GM21447 (cell line): ENCODE measurements at regions not wholly inside any gene's neighbourhood (a gene's known extent, or its start where the extent isn't known, plus 50 kb on each side); places are given as distances from the start of the nearest gene placed in this dataset.

Source experiments
- ATAC-seq: cut with Tn5 transposase; IDR thresholded peaks from one replicate; pipeline ENCODE4 v1.9.1; 2021; ENCODE audit not compliant: unreplicated experiment

DNA sequence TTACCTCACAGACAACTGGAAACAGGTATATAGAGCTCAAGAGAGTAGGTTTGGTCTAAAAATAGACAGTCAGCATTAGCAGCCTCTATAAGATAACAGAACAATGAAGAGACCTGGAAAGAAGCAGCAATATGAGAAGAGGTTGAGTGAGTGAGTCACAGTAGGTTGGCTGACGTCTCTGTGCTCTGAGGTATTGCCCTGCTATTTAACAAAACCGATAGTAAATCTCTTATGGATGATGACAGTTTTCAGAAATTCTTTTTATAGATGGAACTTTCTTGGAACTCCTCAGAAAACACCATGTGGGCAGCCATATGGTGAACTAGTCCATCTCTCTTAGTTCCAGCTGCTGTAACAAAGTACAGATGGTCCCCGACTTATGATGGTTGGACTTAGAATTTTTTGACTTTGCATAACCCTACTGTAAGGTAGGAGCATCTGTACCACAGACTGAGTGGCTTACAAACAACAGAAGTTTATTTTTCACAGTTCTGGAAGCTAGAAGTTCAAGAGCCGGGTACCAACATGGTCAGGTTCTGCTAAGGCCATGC, 123.5 kb downstream of the MBD2 start:
- ATAC-seq, result no peak

DNA sequence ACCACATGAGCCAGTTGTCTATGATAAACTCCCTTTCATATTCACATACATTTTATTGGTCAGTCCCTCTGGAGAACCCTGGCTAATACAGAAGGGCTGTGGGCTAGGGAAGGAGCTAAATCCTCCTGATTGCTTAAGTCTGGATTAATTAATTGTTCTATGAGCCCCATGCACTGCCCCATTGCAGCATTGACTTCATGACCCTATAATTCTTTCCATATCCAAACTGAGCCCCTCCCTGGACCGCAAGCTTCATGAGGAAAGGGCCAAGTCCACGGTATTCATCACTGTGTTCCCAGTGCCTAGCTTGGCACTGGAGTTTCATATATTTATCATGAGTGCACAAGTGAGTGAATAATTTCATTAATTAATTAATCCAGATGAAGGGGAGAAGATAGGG, 124.0 kb downstream of the MBD2 start:
- ATAC-seq, result no peak

DNA sequence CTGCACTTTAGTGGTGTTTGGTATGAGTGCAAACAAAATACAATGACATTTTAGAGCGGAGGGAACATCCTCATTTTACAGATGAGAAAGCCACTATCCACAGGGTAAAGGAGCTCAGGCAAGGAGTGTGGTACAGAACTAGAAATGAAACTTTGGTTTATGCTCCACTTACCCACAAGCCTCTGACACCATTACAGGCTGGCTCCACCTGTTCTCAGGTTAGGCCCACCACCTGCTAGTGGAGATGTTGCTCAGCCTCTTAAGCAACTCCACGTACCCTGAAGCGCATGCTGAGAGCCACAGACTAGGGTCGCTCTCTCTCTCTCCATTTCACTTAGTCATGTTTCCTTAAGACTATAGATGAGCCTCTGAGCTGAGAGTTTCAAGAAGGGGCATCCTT, 130.0 kb downstream of the MBD2 start:
- no peak for ATAC-seq

DNA sequence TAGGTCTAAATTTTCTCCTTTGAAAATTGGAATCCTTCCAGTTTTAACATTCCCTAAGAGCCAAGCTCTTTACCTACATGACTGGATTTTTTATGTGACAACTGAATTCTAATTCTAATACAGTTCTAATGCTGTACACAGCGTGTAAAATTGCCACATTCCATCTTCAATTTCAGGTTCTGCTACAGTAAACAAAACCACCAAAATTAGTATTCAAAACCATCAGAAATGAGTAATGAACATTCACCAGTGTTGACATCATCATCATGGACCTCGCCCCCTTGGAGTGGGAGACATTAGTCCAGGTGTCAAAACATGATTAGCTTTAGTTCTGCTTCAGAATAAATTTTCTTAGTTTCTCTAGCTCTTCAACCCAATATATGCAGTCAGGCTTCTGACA, 133.6 kb downstream of the MBD2 start:
- ATAC-seq, result no peak

DNA sequence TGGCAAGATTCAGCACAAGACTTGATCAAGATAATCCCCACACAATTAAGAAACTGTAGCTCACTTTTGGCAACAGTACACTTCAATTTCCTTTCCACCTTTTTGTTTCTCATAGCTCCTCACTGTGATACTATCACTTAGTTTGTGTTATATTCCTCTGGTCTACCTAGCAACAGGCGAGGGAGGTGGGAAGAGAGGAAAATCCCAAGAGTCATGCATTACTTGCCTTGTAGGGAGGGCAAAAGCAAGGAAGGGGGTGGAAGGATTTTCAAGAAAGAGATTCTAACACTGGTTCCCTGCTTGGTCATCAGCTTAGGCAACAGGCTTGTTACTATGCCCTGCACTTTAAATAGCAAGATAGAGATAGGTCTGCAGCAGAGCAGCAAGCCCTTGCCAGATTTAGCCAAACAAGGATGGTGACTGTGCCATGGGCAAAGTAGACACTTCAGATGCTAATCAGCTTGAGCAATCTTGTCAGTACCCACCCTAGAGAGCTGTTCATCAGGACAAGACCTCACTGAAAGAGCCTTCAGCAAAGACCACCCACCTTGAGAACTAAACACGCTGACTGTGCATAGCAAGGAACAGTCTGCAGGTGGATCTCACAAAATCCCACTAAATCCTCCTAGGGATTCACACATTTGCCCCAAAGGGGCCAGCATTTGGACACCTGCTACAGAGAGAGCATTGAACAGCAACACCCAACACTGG, 134.6 kb downstream of the MBD2 start:
- ATAC-seq, result no peak

DNA sequence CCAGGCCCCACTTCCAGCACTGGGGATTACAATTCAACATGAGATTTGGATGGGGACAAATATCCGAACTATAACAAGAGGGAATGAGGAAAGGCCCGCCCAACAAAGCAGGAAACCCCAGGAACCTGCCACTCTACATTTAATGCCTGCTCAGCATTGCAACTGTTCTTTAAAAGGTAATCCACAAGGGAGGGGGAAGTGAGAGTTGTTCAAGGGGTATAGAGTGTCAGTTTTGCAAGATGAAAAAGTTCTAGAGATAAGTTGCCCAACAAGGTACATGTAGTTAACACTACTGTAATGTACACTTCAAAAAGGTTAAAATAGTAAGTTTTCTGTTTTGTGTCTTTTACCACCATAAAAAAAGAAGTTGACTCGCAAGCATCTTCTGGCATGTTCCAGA, 137.6 kb downstream of the MBD2 start:
- peak; percentile 48 for ATAC-seq

DNA sequence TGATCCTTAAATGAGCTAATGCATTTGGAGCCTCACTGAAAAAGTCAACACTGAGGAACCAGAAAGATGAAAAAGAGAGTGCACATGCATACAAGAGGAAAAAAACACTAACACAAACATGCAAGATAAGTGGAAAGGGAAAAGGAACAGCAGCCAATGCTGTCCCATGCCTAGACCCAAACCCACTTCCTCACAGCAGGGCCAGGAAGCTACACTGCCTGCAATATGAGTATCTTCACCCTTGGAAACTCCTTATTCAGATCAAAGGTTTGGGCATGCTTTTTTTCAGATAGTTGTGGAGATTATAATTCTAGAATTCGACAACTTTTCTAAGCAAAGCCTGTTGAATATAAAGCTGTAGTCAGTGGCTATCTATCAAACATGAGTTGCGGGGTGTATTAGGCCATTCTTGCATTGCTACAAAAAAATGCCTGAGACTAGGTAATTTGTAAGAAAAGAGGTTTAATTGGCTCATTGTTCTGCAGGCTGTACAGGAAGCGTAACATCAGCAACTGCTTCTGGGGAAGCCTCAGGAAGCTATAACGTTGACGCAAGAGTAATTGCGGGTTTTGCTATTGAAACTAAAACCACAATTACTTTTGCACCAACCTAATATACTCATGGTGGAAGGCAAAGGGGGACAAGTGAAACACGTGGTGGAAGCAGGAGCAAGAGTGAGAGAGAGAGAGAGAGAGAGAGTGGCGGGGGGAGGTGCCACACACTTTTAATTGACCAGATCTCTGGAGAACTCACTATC, 138.2 kb downstream of the MBD2 start:
- ATAC-seq, result no peak

DNA sequence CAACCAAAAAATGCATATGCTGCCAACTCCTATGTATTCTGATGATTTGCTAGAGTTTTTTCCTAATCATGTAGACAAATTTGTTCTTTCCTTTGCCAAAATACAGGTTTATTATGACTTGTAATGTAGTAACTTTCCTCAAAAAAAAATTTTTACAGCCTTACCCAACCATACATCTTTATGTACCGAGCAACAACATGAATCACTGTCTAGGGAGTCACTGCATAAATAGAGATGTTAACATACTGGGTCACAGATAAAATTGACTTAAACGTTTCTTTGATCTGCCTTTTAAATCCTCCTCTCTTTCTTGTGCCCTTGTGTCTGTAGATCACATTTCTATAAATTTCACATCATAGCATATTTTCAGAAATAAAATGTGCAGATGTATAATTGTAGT, 143.6 kb downstream of the MBD2 start:
- no peak for ATAC-seq

DNA sequence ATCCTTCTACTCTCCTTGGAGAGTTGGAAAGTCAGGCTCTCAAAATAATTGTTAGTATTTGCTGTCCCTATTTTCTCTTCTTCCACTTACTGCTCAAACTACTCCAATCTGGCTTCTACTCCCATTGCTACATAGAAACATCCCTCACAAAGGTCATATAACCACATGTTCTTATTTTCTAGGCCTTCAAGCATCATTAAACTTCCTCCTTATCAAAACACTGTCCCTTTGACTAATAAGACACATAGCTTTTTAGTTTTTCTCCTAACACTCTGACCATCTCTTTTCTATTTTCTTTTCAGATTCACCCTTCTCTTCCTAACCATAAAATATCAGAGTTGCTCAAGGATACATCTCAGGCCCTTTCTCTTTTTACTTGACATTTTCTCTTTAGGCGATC, 148.3 kb downstream of the MBD2 start:
- no peak for ATAC-seq

DNA sequence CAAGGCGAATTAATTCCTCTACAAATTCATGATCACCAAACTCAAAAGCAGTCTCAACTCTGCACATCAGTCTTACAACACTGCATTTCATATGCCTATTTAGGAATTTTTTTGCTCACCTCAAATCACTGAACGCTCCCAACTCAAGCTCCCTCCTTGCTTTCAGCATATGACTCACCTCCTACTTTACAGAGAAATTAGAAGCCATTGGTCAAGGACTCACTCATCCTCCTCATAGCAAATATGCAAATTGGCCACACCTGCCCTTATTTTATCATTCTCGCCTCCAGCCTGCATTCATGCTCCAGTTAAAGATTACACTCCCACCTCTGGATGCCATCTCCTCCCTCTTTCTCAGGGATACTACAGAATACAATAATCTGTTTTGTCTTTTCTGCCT, 148.8 kb downstream of the MBD2 start:
- ATAC-seq, result no peak

DNA sequence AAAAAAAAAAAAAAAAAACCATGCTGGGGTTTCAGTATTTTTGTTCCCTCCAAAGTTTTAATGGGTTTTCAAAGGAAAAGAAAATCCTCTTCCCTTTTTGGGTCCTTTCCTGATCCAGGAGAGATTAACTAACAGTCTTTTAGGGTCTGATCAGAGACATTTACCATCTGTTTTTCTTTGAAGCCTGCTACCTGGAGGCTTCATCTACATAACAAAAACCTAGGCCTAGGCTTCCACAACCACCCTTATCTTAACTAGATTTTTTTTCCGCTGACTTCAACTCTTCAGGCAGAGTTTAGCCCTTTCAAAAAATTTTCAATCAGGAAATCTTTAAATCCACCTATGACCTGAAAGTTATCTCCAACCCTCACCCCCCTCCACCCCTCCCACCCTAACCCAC, 154.7 kb downstream of the MBD2 start:
- ATAC-seq, result no peak

DNA sequence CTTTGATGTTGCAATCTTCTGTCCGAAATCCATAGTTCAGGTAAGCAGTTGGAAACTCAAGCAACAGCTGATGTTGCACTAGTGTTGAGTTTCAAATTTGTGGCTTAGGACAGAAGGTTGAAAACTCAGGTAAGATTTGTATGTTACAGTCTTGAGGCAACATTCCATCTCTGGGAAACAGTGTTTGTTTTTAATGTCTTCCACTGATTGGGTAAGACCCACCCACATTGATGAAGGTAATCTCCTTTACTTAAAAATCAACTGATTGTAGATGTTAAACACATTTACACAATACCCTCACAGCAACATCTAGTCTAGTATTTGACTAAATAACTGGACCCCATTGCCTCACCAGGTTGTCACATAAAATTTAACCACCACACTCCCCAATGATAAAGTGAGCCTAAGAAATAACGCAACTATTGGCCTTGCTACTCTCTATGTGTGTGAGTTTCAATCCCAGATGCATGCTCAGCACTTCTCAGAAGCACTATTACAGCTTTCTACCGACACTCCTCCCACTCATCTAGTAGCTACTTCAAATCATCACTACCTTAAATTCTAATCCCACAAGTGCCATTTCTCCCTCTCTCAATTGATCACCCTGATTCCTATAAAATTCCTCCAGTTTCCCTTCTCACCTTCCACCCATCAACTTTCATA, 164.0 kb downstream of the MBD2 start:
- ATAC-seq, result no peak

DNA sequence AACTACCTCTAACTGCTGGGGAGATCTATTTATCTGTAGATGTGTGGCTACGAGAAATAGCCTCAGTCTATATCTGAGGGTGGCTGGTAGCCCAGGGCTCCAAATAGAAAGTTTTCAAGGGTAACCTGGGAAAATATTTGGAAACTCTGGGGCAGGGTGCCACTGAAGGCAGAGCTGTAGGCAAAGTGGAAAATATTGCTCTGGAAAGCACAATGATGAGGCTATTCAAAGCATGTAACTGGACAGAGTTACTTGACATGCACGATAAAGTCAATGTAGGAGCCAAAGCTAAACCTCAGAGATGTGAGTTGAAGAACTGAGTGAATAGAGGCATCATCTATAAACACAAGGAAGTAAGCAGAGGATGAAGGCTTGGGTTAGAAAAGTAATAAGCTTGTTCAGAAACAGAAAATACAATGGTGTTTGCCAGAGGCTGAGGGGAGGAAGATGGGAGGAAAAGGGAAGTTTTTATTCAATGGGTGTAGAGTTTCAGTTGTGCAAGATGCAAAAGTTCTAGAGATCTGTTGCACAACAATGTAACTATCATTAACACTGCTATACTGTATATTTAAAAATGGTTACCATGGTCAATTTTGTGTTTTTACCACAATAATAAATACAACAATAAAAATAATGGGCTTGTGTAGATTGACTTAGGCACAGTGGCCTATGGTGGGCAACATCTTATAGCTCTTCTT, 171.6 kb downstream of the MBD2 start:
- ATAC-seq, result no peak

DNA sequence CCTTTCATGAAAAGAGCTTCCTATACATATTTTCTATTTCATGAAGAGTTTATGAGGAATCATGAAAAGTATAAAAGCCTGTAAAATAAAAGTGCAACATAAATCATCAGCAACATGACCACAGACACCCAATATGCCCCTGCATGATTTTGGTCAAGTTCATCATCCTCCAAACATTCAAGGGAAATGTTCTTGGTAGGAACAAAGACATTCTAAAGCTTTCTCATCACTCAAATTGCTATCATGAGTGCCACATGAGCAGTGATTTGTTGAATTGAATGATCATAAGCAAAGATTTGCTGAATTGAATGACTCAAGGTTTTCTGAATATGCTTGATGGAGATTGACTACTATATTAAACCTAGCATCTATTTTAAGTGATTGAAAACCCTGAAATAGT, 172.2 kb downstream of the MBD2 start:
- ATAC-seq, result no peak

DNA sequence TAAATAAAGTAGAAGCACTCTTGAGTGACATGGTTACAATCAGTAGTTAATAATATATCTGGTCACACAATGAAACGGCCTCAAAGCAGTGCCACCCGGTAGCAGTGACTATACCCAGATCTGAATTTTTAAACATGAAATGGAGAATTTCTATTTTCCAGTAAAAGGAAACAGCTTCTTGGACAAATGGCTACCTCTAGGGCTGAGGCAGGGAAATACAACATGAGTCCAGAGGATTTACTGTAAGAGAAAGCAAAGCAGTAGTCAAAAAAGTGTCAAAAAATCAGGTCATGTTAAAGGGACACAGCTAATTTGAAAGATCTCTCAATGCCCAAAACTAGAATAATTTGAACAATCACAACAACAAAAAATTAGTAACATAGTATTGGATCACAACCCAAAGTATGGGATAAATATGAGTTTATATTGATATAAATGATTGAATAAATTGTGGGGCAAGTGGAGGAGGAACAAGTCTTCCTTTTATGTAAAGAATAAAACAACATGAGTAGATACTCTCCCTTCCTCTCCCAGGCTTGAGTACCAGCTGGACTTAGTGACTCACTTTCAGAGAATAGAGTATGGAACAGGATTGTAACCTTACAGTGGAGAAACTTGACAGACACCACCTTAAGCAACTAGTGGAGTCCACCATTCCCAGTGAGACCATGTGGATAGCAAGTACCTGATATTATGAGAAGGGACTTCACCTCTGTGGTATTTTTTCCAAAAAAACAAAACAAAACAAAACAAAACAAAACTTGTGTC, 180.8 kb downstream of the MBD2 start:
- no peak for ATAC-seq

DNA sequence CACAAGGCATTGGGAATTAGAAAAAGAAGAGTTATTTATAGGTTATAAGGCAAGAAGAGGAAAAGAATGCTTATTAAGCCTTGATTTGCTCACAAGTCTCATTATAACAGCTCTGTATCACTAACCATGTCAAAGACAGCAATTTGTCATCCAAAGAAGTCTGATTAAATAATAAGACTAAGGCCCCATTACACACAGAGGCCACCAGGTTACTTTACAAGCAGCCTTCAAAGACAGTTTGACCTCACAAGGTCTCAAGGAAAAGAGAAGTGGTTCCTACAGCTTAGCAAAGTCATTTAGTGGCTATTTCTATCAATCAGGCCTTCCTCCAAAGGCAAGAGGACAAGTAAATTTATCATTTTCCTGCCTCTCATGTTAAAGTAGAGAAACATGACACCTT, 188.5 kb downstream of the MBD2 start:
- ATAC-seq, result no peak

DNA sequence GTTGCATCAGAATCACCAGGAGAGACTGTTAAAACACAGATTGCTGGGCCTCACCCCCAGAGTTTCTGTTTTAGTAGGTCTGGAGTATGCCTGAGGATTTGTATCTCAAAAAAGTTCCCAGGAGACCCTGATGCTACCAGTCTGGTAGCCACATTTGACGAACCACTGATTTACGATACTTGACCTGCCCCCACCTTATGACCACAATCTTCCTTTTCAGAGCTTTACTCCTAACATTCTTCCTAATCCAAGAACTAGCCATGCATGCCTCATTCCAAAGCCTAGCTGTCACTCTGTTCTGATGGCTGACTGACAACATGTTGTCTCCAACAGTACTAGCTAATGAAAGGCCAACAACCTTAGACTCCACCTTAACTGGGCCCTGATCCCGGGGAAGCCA, 191.4 kb downstream of the MBD2 start:
- no peak for ATAC-seq

DNA sequence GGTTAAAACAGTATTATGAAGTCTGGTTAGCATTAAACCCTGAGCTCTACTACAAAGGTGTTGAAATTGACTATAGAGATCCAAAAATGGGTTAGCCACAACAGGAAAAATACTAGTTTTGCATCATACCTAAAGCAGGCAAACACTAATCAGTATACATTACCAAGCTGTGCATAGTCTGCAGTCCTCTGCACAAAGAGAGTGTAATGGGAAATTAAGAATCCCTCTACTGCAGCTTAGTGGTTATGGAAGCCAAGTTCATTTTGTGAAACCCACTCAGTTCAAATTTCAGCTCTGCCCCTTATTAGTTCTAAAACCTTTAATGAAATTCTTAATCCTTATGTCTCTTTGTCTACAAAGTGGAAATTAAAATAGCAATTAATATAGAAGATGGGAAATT, 192.1 kb downstream of the MBD2 start:
- no peak for ATAC-seq

DNA sequence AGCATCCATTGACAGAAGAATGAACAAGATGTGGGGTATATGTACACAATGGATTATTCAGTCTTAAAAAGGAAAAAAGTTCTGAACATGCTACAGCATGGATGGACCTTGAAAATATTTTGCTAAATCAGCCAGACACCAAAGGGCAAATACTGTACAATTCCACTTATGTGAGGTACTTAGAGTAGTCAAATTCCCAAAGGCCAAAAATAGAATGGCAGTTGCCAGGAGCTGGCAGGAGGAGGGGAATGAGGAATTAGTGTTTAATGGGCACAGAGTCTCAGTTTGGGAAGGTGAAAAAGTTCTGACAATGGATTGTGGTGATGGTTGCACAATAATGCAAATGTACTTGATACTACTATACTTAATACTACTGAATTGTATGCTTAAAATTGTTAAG, 193.2 kb downstream of the MBD2 start:
- no peak for ATAC-seq

DNA sequence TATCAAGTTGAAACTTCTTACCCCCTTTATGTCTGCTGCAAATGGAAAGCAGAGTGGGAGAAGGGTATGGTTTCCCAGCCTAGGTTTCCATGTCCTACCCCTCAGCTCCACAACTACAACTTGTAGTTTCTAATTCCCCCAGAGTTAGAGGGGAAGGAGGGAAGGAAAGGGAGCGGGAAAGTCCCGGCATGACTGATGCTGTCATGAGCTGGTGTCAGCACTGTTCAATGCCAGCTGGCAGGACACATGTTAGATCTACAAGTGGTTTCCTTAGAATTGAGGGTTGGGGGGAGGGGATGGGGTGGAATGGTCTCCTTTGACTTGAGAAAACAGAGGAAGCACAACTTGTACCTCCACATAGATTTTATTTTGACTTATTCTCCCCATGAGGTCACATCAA, 194.0 kb downstream of the MBD2 start:
- no peak for ATAC-seq

DNA sequence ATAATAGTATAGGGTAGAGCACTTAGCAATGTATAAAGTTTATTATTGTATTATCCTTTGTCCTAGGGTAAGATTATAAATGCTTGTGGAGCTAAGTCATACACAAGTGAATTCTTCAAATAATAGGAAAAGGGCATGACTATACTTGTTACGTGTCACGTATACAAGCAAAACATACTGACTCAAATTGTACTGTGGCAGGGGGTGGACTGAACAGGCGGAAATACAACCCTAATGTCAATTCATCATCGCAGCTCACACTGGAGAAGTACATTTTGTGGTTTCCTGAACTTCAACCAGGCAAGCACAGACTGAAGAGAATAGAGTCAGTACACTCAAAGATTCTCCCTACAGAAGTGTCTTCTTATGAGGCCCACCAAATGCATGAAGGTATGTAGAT, 201.0 kb downstream of the MBD2 start:
- no peak for ATAC-seq
